ENCODE measurements at regions not wholly inside any gene's neighbourhood (a gene's known extent, or its start where the extent isn't known, plus 50 kb on each side); places are given as distances from the start of the nearest gene placed in this dataset.

DNA sequence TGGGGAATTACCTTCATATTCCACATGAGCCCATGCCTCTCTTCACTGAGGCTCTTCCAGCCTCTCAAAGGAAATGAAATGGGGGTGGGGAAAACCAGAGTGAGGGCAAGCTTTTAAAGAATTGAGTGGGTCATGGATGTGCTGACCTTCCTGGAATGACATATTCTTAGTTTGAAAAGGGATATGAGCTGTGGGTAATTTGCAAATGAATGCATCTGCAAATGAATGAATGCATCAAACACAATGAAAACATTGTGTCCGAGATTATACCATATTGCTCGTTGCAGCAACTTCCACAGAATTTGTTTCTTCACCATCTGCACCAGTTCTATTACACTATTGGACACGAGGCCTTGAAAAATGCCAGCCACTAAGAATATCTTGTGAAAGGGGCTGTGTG is 198.6 kb upstream of the CDH6 start:
- TF ChIP-seq EZH2 (IDR thresholded peaks at IDR 0.05; ENCODE audit: borderline replicate concordance, low read depth, low read length, severe bottlenecking), result no peak
- TF ChIP-seq, protein P1, sequence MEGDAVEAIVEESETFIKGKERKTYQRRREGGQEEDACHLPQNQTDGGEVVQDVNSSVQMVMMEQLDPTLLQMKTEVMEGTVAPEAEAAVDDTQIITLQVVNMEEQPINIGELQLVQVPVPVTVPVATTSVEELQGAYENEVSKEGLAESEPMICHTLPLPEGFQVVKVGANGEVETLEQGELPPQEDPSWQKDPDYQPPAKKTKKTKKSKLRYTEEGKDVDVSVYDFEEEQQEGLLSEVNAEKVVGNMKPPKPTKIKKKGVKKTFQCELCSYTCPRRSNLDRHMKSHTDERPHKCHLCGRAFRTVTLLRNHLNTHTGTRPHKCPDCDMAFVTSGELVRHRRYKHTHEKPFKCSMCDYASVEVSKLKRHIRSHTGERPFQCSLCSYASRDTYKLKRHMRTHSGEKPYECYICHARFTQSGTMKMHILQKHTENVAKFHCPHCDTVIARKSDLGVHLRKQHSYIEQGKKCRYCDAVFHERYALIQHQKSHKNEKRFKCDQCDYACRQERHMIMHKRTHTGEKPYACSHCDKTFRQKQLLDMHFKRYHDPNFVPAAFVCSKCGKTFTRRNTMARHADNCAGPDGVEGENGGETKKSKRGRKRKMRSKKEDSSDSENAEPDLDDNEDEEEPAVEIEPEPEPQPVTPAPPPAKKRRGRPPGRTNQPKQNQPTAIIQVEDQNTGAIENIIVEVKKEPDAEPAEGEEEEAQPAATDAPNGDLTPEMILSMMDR (IDR thresholded peaks at IDR 0.05; ENCODE audit: extremely low read depth in 1 of 2, insufficient read depth in 1 of 2, low read depth in 1 of 2, low read length in 2 of 2), result no peak

Measured in endothelial cell of umbilical vein (primary cell).